GM23248 (cell line): ENCODE measurements at regions not wholly inside any gene's neighbourhood (a gene's known extent, or its start where the extent isn't known, plus 50 kb on each side); places are given as distances from the start of the nearest gene placed in this dataset.

Source experiments
- DNase-seq: peaks from one replicate; pipeline ENCODE4 v3.0.0-alpha.2; 2015
- H2AFZ ChIP-seq: fragments of 200-600 bp; sonication (generic); 2 replicates; pipeline ENCODE4 v1.6.1; 2016; ENCODE audit warnings: antibody characterized with exemption
- H3F3A ChIP-seq: fragments of 200-600 bp; sonication (generic); 2 replicates; pipeline ENCODE4 v1.6.1; 2016; ENCODE audit warnings: mild to moderate bottlenecking, antibody characterized with exemption, mixed run types; ENCODE audit not compliant: insufficient read depth
- H3K27ac ChIP-seq: fragments of 200-600 bp; sonication (generic); 2 replicates; pipeline ENCODE4 v1.5.1; 2016; ENCODE audit warnings: mild to moderate bottlenecking
- H3K27me3 ChIP-seq: fragments of 200-600 bp; sonication (generic); replicated peaks from 2 replicates; pipeline ENCODE4 v1.6.1; 2016; ENCODE audit warnings: mild to moderate bottlenecking; ENCODE audit not compliant: insufficient read depth
- H3K36me3 ChIP-seq: fragments of 200-600 bp; sonication (generic); 2 replicates; pipeline ENCODE4 v1.6.1; 2016; ENCODE audit warnings: low read depth, mild to moderate bottlenecking
- H3K4me1 ChIP-seq: fragments of 200-600 bp; sonication (generic); 2 replicates; pipeline ENCODE4 v1.6.1; 2016; ENCODE audit warnings: mild to moderate bottlenecking; ENCODE audit not compliant: insufficient read depth
- H3K4me2 ChIP-seq: fragments of 200-600 bp; sonication (generic); one replicate; pipeline ENCODE4 v1.6.1; 2016; ENCODE audit warnings: mild to moderate bottlenecking; ENCODE audit not compliant: unreplicated experiment
- H3K4me3 ChIP-seq: fragments of 200-600 bp; sonication (generic); 2 replicates; pipeline ENCODE4 v1.5.1; 2016; ENCODE audit warnings: mild to moderate bottlenecking
- H3K79me2 ChIP-seq: fragments of 200-600 bp; sonication (generic); 2 replicates; pipeline ENCODE4 v1.6.1; 2016; ENCODE audit warnings: mild to moderate bottlenecking; ENCODE audit not compliant: insufficient read depth
- H3K9ac ChIP-seq: fragments of 200-600 bp; sonication (generic); 2 replicates; pipeline ENCODE4 v1.6.1; 2016; ENCODE audit warnings: mild to moderate bottlenecking
- H3K9me2 ChIP-seq: fragments of 200-600 bp; sonication (generic); 2 replicates; pipeline ENCODE4 v1.6.1; 2016; ENCODE audit warnings: mixed run types, mild to moderate bottlenecking, moderate library complexity; ENCODE audit not compliant: insufficient read depth
- H3K9me3 ChIP-seq: fragments of 200-600 bp; sonication (generic); one replicate; pipeline ENCODE4 v1.6.1; 2017; ENCODE audit warnings: low read depth
- H4K20me1 ChIP-seq: fragments of 200-600 bp; sonication (generic); 2 replicates; pipeline ENCODE4 v1.6.0; 2016; ENCODE audit not compliant: insufficient read depth
- EZH2 ChIP-seq: fragments of 200-600 bp; sonication (generic); IDR thresholded peaks from 2 replicates; pipeline ENCODE4 v1.6.1; 2018; ENCODE audit warnings: antibody characterized with exemption, mild to moderate bottlenecking; ENCODE audit not compliant: insufficient read depth, poor library complexity, severe bottlenecking
- EZH2phosphoT487 ChIP-seq: fragments of 200-600 bp; sonication (generic); IDR thresholded peaks from 2 replicates; pipeline ENCODE4 v1.6.1; 2018; ENCODE audit warnings: antibody characterized with exemption, moderate library complexity, mild to moderate bottlenecking, low read depth; ENCODE audit not compliant: insufficient read depth
- WGBS, 2 experiments: methylation state at CpG; one replicate each; pipeline ENCODE4 v1.1.6; 2015 to 2017; ENCODE audit warnings: low lambda C conversion rate in 2 of 2, low coverage in 1 of 2; ENCODE audit errors: missing lambda C conversion rate in 2 of 2; 5-methylcytosine and 5-hydroxymethylcytosine counted together
- in situ Hi-C: fragments of 300-500 bp; cut with MboI; formaldehyde crosslinking; loops from 2 replicates; pipeline ENCODE4 v1.15.0; 2020

- 82 to 90% methylated on average over 1 of the region's 1 CpG for whole genome bisulfite sequencing, 2 experiments
- H3K4me1 ChIP-seq: peaks cover 29% of the 10 kb centered on the region
- no peaks in the 10 kb centered on the region for H3K36me3 ChIP-seq
- H3F3A ChIP-seq: peaks cover 10% of the 10 kb centered on the region; the same call in 1 of the 2 replicates
- peak overlapping the region; percentile 45 for H3K9ac ChIP-seq
- no peaks in the 10 kb centered on the region for H3K79me2 ChIP-seq
- H3K4me3 ChIP-seq: no peak overlapping the region
- H3K9me2 ChIP-seq: no peaks in the 10 kb centered on the region
- peak overlapping the region; percentile 57 for H2AFZ ChIP-seq
- in situ Hi-C loops: no loop called here
- H4K20me1 ChIP-seq: no peaks in the 10 kb centered on the region
- H3K4me2 ChIP-seq: peak overlapping the region; percentile 42
- no peak for DNase-seq
- TF ChIP-seq EZH2phosphoT487 (no peak), EZH2 (no peak)
- H3K27ac ChIP-seq: 0 out of 2 replicates have a peak overlapping the region, but pooled peaks have one; percentile 68
- H3K9me3 ChIP-seq: peaks cover 10% of the 10 kb centered on the region
- H3K27me3 ChIP-seq: no peaks in the 10 kb centered on the region
Measured at GRCh38 chr5:39495227-39495626, 70.4 kb upstream of the DAB2 start.

GRCh38 chr5:39494534-39494933, 69.8 kb upstream of the DAB2 start:
- Histone ChIP-seq H3K9me2 (no peaks in the 10 kb centered on the region), H3K27me3 (no peaks in the 10 kb centered on the region), H3F3A (0 out of 2 replicates have a peak, but pooled peaks cover 8% of the 10 kb centered on the region), H3K4me3 (no peak overlapping the region), H3K27ac (peak overlapping the region; percentile 68), H3K4me1 (peaks cover 27% of the 10 kb centered on the region), H3K9ac (peak overlapping the region; percentile 45), H3K36me3 (no peaks in the 10 kb centered on the region), H3K9me3 (peaks cover 10% of the 10 kb centered on the region), H2AFZ (peak overlapping the region; percentile 57), H4K20me1 (no peaks in the 10 kb centered on the region), H3K4me2 (peak overlapping the region; percentile 42), H3K79me2 (no peaks in the 10 kb centered on the region)
- DNase-seq: no peak
- TF ChIP-seq EZH2phosphoT487 (no peak), EZH2 (no peak)
- in situ Hi-C loops: no loop called here
- 40 to 42% methylated on average over 1 of the region's 1 CpG for WGBS, 2 experiments

GRCh38 chr5:39494107-39494510, 69.3 kb upstream of the DAB2 start:
- WGBS, 2 experiments: 7 to 10% methylated on average over 3 of the region's 3 CpGs
- DNase-seq: peak; percentile 66
- Histone ChIP-seq H3K27ac (peak overlapping the region; percentile 68), H3K9me2 (no peaks in the 10 kb centered on the region), H3K4me2 (peak overlapping the region; percentile 42), H3K36me3 (no peaks in the 10 kb centered on the region), H3K27me3 (no peaks in the 10 kb centered on the region), H3K4me3 (peak overlapping the region; percentile 28), H3K9me3 (peaks cover 10% of the 10 kb centered on the region), H3F3A (0 out of 2 replicates have a peak, but pooled peaks cover 8% of the 10 kb centered on the region), H3K4me1 (peaks cover 27% of the 10 kb centered on the region), H3K9ac (peak overlapping the region; percentile 45), H3K79me2 (no peaks in the 10 kb centered on the region), H4K20me1 (no peaks in the 10 kb centered on the region), H2AFZ (peak overlapping the region; percentile 57)
- in situ Hi-C loops: no loop called here
- TF ChIP-seq EZH2phosphoT487 (no peak), EZH2 (no peak)

GRCh38 chr5:39491210-39491609, 66.4 kb upstream of the DAB2 start:
- H3K9ac ChIP-seq: no peak overlapping the region
- 0 out of 2 replicates have a peak, but pooled peaks cover 8% of the 10 kb centered on the region for H3F3A ChIP-seq
- H3K4me3 ChIP-seq: no peak overlapping the region
- peak; percentile 13 for DNase-seq
- WGBS, 2 experiments: 86 to 88% methylated on average over 1 of the region's 1 CpG
- peaks cover 10% of the 10 kb centered on the region for H3K9me3 ChIP-seq
- peaks cover 19% of the 10 kb centered on the region for H3K4me1 ChIP-seq
- H3K36me3 ChIP-seq: no peaks in the 10 kb centered on the region
- no peak overlapping the region for H2AFZ ChIP-seq
- no peak overlapping the region for H3K4me2 ChIP-seq
- no peaks in the 10 kb centered on the region for H3K9me2 ChIP-seq
- H3K27ac ChIP-seq: no peak overlapping the region
- TF ChIP-seq EZH2: no peak
- no peak for TF ChIP-seq EZH2phosphoT487
- no peaks in the 10 kb centered on the region for H4K20me1 ChIP-seq
- H3K79me2 ChIP-seq: no peaks in the 10 kb centered on the region
- in situ Hi-C loops: no loop called here
- H3K27me3 ChIP-seq: no peaks in the 10 kb centered on the region

- WGBS, 2 experiments: 82 to 83% methylated on average over 1 of the region's 1 CpG
- no peak overlapping the region for H3K4me3 ChIP-seq
- no peaks in the 10 kb centered on the region for H4K20me1 ChIP-seq
- H3K9me2 ChIP-seq: no peaks in the 10 kb centered on the region
- no peaks in the 10 kb centered on the region for H3K79me2 ChIP-seq
- no peak overlapping the region for H3K9ac ChIP-seq
- peaks cover 10% of the 10 kb centered on the region for H3K9me3 ChIP-seq
- no peak overlapping the region for H3K4me2 ChIP-seq
- no peak for DNase-seq
- H3K27ac ChIP-seq: no peak overlapping the region
- H3F3A ChIP-seq: 0 out of 2 replicates have a peak, but pooled peaks cover 5% of the 10 kb centered on the region
- H2AFZ ChIP-seq: no peak overlapping the region
- no peaks in the 10 kb centered on the region for H3K36me3 ChIP-seq
- in situ Hi-C loops: no loop called here
- H3K4me1 ChIP-seq: peaks cover 6% of the 10 kb centered on the region
- H3K27me3 ChIP-seq: no peaks in the 10 kb centered on the region
- TF ChIP-seq EZH2phosphoT487 (no peak), EZH2 (no peak)
Measured at GRCh38 chr5:39489263-39489662, 64.5 kb upstream of the DAB2 start.
